Activated effector memory CD4-positive, alpha-beta T cell treated with Interleukin-2 at 50 U/mL for 16 hours (primary cell): ENCODE measurements at regions not wholly inside any gene's neighbourhood (a gene's known extent, or its start where the extent isn't known, plus 50 kb on each side); places are given as distances from the start of the nearest gene placed in this dataset.

ENCODE experiments used
- DNase-seq: peaks from one replicate; pipeline ENCODE4 v3.0.0-alpha.2; 2020

- DNase-seq = no peak
Observed at GRCh38 chr11:88404391-88404790, 66.9 kb upstream of the CTSC start.

- DNase-seq = no peak
Observed at GRCh38 chr11:88402784-88403183, 65.2 kb upstream of the CTSC start.

- DNase-seq = no peak
Observed at GRCh38 chr11:88402192-88402715, 64.7 kb upstream of the CTSC start.

- DNase-seq = no peak
Observed at GRCh38 chr11:88398791-88399570, 61.4 kb upstream of the CTSC start.

GRCh38 chr11:88398372-88398771 lies 60.8 kb upstream of the CTSC start:
- DNase-seq = no peak

- DNase-seq = no peak
Observed at GRCh38 chr11:88390254-88390653, 52.7 kb upstream of the CTSC start.

GRCh38 chr11:88387957-88388356 lies 50.4 kb upstream of the CTSC start:
- DNase-seq = no peak
